VCaP (cell line): ENCODE measurements at regions not wholly inside any gene's neighbourhood (a gene's known extent, or its start where the extent isn't known, plus 50 kb on each side); places are given as distances from the start of the nearest gene placed in this dataset.

Experiments used
- H3K27ac ChIP-seq: fragments of 450-650 bp; 2 replicates; pipeline ENCODE4 v1.5.1; 2017
- CTCF ChIP-seq: fragments of 450-650 bp; conservative IDR thresholded peaks from 2 replicates; pipeline ENCODE4 v1.5.1; 2017; ENCODE audit warnings: mild to moderate bottlenecking, moderate library complexity

- H3K27ac ChIP-seq = no peak overlapping the region
- TF ChIP-seq CTCF = no peak
These were observed 130.8 kb downstream of the FOXL1 start for GRCh38 chr16:86709103-86709502.

GRCh38 chr16:86709902-86710601, 131.7 kb downstream of the FOXL1 start:
- no peak for TF ChIP-seq CTCF

GRCh38 chr16:86710602-86710950, 132.2 kb downstream of the FOXL1 start:
- TF ChIP-seq CTCF = no peak
- H3K27ac ChIP-seq = no peak overlapping the region

More at GRCh38 chr16:86709902-86710601, 131.7 kb downstream of the FOXL1 start:
- H3K27ac ChIP-seq = no peak overlapping the region

- TF ChIP-seq CTCF = no peak
- H3K27ac ChIP-seq = no peak overlapping the region
These were observed 134.0 kb downstream of the FOXL1 start for GRCh38 chr16:86712158-86713009.

- TF ChIP-seq CTCF = no peak
- no peak overlapping the region for H3K27ac ChIP-seq
These were observed 134.8 kb downstream of the FOXL1 start for GRCh38 chr16:86713021-86713631.

- no peak for TF ChIP-seq CTCF
- H3K27ac ChIP-seq = no peak overlapping the region
These were observed 135.8 kb downstream of the FOXL1 start for GRCh38 chr16:86714166-86714565.

- TF ChIP-seq CTCF = no peak
- H3K27ac ChIP-seq = no peak overlapping the region
These were observed 138.3 kb downstream of the FOXL1 start for GRCh38 chr16:86716649-86717048.
